MM.1S (cell line): ENCODE measurements at regions not wholly inside any gene's neighbourhood (a gene's known extent, or its start where the extent isn't known, plus 50 kb on each side); places are given as distances from the start of the nearest gene placed in this dataset.
"Not testable (repeated sequence)": the region's sequence is repeated elsewhere in the genome, so short reads cannot be mapped to it uniquely, and the experiment has no call there.

ENCODE experiments used
- DNase-seq: peaks from one replicate; pipeline ENCODE4 v3.0.0-alpha.2; 2015
- H2AFZ ChIP-seq: fragments of 300-600 bp; sonication (generic); 2 replicates; pipeline ENCODE4 v1.6.0; 2016; ENCODE audit warnings: antibody characterized with exemption, low read length
- H3F3A ChIP-seq: fragments of 300-600 bp; sonication (generic); 2 replicates; pipeline ENCODE4 v1.6.1; 2016; ENCODE audit warnings: mild to moderate bottlenecking, antibody characterized with exemption, low read length, moderate library complexity, mixed read lengths; ENCODE audit not compliant: insufficient read depth
- H3K27ac ChIP-seq: fragments of 300-600 bp; sonication (generic); 2 replicates; pipeline ENCODE4 v1.5.1; 2016; ENCODE audit warnings: mild to moderate bottlenecking, low read length
- H3K27me3 ChIP-seq: fragments of 300-600 bp; sonication (generic); replicated peaks from 2 replicates; pipeline ENCODE4 v1.6.0; 2016; ENCODE audit warnings: low read length; ENCODE audit not compliant: insufficient read depth
- H3K36me3 ChIP-seq: fragments of 300-600 bp; sonication (generic); replicated peaks from 2 replicates; pipeline ENCODE4 v1.6.1; 2016; ENCODE audit warnings: mild to moderate bottlenecking, low read length, mixed read lengths; ENCODE audit not compliant: insufficient read depth
- H3K4me1 ChIP-seq: fragments of 300-600 bp; sonication (generic); 2 replicates; pipeline ENCODE4 v1.6.1; 2016; ENCODE audit warnings: low read length, mixed read lengths
- H3K4me2 ChIP-seq: fragments of 300-600 bp; sonication (generic); 2 replicates; pipeline ENCODE4 v1.6.0; 2016; ENCODE audit warnings: low read depth, low read length
- H3K4me3 ChIP-seq: fragments of 300-600 bp; sonication (generic); 2 replicates; pipeline ENCODE4 v1.5.1; 2016; ENCODE audit warnings: low read length, mixed read lengths
- H3K79me2 ChIP-seq: fragments of 300-600 bp; sonication (generic); 2 replicates; pipeline ENCODE4 v1.6.1; 2016; ENCODE audit warnings: mixed run types, low read length, mixed read lengths
- H3K9ac ChIP-seq: fragments of 300-600 bp; sonication (generic); 2 replicates; pipeline ENCODE4 v1.6.1; 2016; ENCODE audit warnings: low read length, mixed read lengths
- H3K9me2 ChIP-seq: fragments of 300-600 bp; sonication (generic); replicated peaks from 2 replicates; pipeline ENCODE4 v1.6.1; 2016; ENCODE audit warnings: mild to moderate bottlenecking, low read length, mixed read lengths; ENCODE audit not compliant: insufficient read depth
- H3K9me3 ChIP-seq: fragments of 300-600 bp; sonication (generic); replicated peaks from 2 replicates; pipeline ENCODE4 v1.6.1; 2016; ENCODE audit warnings: mild to moderate bottlenecking, low read length, mixed read lengths; ENCODE audit not compliant: insufficient read depth
- H4K20me1 ChIP-seq: fragments of 300-600 bp; sonication (generic); 2 replicates; pipeline ENCODE4 v1.6.1; 2016; ENCODE audit warnings: mild to moderate bottlenecking, low read length, moderate library complexity, mixed read lengths; ENCODE audit not compliant: insufficient read depth
- EZH2 ChIP-seq: fragments of 300-600 bp; sonication (generic); optimal IDR thresholded peaks from 2 replicates; pipeline ENCODE3; 2017; ENCODE audit warnings: low read depth, mild to moderate bottlenecking, antibody characterized with exemption, low read length, mixed read lengths
- EZH2phosphoT487 ChIP-seq: fragments of 300-600 bp; sonication (generic); IDR thresholded peaks from 2 replicates; pipeline ENCODE4 v1.6.1; 2018; ENCODE audit warnings: antibody characterized with exemption, low read length
- TF ChIP-seq, protein P1 (sequence below): fragments of 300-600 bp; sonication (generic); IDR thresholded peaks from 2 replicates; pipeline ENCODE4 v1.5.1; 2016; ENCODE audit warnings: antibody characterized with exemption, low read length, mixed read lengths

DNA sequence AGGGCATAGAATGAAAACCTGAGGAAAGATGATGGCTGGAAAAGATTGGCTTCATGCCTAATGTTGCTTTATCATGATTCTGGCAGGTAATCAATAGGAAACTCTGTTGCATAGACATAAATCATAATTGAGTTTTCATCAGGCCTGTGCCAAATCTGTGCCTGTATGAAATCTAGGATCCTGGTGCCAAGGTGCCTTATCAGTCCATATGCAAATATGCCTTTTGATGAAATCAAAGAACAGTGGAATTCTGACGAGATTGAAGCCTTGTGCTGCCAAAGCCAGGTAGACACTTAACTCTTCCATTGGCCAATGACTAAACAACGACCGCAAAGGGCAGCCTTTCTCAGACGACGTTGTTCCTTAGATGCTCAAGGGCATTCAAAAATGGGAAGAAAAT, 170.0 kb upstream of the CRIM1 start:
- Histone ChIP-seq H3K9ac (no peak overlapping the region), H3K27ac (no peak overlapping the region), H3K4me3 (no peak overlapping the region), H3K4me1 (no peaks in the 10 kb centered on the region), H3F3A (no peaks in the 10 kb centered on the region), H3K9me3 (no peaks in the 10 kb centered on the region), H3K27me3 (no peaks in the 10 kb centered on the region), H3K36me3 (no peaks in the 10 kb centered on the region), H4K20me1 (no peaks in the 10 kb centered on the region), H3K9me2 (no peaks in the 10 kb centered on the region), H3K4me2 (no peak overlapping the region), H3K79me2 (no peaks in the 10 kb centered on the region), H2AFZ (no peak overlapping the region)
- DNase-seq, result no peak
- TF ChIP-seq EZH2 (no peak), EZH2phosphoT487 (no peak)
- TF ChIP-seq, protein P1, sequence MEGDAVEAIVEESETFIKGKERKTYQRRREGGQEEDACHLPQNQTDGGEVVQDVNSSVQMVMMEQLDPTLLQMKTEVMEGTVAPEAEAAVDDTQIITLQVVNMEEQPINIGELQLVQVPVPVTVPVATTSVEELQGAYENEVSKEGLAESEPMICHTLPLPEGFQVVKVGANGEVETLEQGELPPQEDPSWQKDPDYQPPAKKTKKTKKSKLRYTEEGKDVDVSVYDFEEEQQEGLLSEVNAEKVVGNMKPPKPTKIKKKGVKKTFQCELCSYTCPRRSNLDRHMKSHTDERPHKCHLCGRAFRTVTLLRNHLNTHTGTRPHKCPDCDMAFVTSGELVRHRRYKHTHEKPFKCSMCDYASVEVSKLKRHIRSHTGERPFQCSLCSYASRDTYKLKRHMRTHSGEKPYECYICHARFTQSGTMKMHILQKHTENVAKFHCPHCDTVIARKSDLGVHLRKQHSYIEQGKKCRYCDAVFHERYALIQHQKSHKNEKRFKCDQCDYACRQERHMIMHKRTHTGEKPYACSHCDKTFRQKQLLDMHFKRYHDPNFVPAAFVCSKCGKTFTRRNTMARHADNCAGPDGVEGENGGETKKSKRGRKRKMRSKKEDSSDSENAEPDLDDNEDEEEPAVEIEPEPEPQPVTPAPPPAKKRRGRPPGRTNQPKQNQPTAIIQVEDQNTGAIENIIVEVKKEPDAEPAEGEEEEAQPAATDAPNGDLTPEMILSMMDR, result no peak

DNA sequence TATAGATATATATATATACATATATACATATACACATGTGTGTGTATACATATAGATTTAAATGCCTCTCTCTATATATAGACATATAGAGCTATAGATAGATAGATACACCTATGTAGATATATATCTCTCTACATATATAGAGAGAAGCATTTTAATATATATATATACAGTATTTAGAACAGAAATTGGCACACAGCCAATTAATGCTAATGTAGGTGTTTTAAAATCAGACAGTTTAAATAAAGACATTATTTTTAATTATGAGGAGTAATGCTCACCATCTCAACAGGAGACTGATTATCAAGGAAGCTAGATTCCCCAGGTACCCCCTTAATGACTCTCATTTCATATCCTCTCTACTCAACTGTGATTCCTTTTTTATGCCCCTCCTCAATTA, 170.7 kb upstream of the CRIM1 start:
- Histone ChIP-seq H3K27ac (no peak overlapping the region), H4K20me1 (no peaks in the 10 kb centered on the region), H3K9me2 (no peaks in the 10 kb centered on the region), H3K27me3 (no peaks in the 10 kb centered on the region), H3K79me2 (no peaks in the 10 kb centered on the region), H3K9ac (no peak overlapping the region), H3K36me3 (no peaks in the 10 kb centered on the region), H3K4me1 (no peaks in the 10 kb centered on the region), H3K9me3 (no peaks in the 10 kb centered on the region), H2AFZ (no peak overlapping the region), H3F3A (no peaks in the 10 kb centered on the region), H3K4me3 (no peak overlapping the region), H3K4me2 (no peak overlapping the region)
- DNase-seq, result no peak
- no peak for TF ChIP-seq EZH2phosphoT487

DNA sequence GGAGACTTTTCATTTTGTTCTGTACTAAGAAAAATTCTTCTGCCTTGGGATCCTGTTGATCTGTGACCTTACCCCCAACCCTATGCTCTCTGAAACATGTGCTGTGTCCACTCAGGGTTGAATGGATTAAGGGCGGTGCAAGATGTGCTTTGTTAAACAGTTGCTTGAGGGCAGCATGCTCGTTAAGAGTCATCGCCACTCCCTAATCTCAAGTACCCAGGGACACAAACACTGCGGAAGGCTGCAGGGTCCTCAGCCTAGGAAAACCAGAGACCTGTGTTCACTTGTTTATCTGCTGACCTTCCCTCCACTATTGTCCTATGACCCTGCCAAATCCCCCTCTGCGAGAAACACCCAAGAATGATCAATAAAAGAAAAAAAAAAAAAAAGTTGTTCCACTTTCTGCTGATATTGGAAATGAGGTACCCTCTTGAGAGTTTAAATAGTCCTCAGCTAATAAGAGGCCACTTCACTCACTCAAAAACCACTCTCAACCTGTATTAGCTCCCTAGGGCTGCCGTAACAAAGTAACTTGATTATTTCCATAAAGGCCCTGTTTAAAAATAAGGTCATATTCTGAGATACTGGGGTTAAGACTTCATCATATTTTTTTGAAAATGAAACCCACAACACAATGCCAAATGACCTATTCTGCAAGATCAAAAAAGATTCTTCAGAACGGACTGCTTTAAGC, 174.6 kb upstream of the CRIM1 start:
- H2AFZ ChIP-seq, H3K4me1 ChIP-seq, H3K4me3 ChIP-seq, H3K27me3 ChIP-seq, H3K79me2 ChIP-seq, H3K9me3 ChIP-seq, DNase-seq, H3F3A ChIP-seq, H4K20me1 ChIP-seq, H3K9me2 ChIP-seq, H3K9ac ChIP-seq, H3K27ac ChIP-seq, H3K36me3 ChIP-seq, H3K4me2 ChIP-seq: not testable (repeated sequence)

DNA sequence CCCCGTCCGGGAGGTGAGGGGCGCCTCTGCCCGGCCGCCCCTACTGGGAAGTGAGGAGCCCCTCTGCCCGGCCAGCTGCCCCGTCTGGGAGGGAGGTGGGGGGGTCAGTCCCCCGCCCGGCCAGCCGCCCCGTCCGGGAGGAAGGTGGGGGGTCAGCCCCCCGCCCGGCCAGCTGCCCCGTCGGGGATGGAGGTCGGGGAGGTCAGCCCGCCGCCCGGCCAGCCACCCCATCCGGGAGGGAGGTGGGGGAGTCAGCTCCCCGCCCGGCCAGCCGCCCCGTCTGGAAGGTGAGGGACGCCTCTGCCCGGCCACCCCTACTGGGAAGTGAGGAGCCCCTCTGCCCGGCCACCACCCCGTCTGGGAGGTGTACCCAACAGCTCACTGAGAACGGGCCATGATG, 175.3 kb upstream of the CRIM1 start:
- not testable (repeated sequence) for H3K4me3 ChIP-seq, H3K9me2 ChIP-seq, H3F3A ChIP-seq, H3K9ac ChIP-seq, H3K9me3 ChIP-seq, H3K27ac ChIP-seq, H2AFZ ChIP-seq, H3K4me2 ChIP-seq, H3K79me2 ChIP-seq, H4K20me1 ChIP-seq, H3K27me3 ChIP-seq, H3K4me1 ChIP-seq, H3K36me3 ChIP-seq, DNase-seq

DNA sequence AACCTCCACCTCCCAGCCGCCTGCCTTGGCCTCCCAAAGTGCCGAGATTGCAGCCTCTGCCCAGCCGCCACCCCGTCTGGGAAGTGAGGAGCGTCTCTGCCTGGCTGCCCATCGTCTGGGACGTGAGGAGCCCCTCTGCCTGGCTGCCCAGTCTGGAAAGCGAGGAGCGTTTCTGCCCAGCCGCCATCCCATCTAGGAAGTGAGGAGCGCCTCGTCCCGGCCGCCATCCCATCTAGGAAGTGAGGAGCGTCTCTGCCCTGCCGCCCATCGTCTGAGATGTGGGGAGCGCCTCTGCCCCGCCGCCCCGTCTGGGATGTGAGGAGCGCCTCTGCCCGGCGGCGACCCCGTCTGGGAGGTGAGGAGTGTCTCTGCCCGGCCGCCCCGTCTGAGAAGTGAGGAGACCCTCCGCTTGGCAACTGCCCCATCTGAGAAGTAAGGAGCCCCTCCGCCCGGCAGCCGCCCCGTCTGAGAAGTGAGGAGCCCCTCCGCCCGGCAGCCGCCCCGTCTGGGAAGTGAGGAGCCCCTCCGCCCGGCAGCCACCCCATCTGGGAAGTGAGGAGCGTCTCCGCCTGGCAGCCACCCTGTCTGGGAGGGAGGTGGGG, 175.8 kb upstream of the CRIM1 start:
- H3K9me2 ChIP-seq, H3F3A ChIP-seq, H3K27me3 ChIP-seq, H3K9ac ChIP-seq, H3K27ac ChIP-seq, H3K36me3 ChIP-seq, DNase-seq, H3K9me3 ChIP-seq, H3K4me3 ChIP-seq, H4K20me1 ChIP-seq, H3K4me2 ChIP-seq, H2AFZ ChIP-seq, H3K79me2 ChIP-seq, H3K4me1 ChIP-seq: not testable (repeated sequence)
